Endothelial cell of umbilical vein (primary cell): ENCODE measurements at regions not wholly inside any gene's neighbourhood (a gene's known extent, or its start where the extent isn't known, plus 50 kb on each side); places are given as distances from the start of the nearest gene placed in this dataset.

Experiments used
- BruUV-seq: library from RNA; stranded (reverse); fragments of 400-500 nt; replicated peaks from 2 replicates; lab custom pipeline; 2021; lab: Mats Ljungman, UMichigan
- CTCF ChIA-PET: fragments of 300-600, 350-600 bp; sonication (Branson Sonifier 250); formaldehyde crosslinking; loops from one replicate; lab custom pipeline; 2021; ENCODE audit warnings: antibody characterized with exemption, inconsistent platforms; lab: Charles Lee
- POLR2A ChIA-PET: fragments of 300-600, 350-600 bp; sonication (Branson Sonifier 250); formaldehyde crosslinking; loops from one replicate; lab custom pipeline; 2021; ENCODE audit warnings: antibody characterized with exemption, inconsistent platforms; lab: Charles Lee
- DNase-seq: peaks from one replicate; pipeline ENCODE4 v3.0.0-alpha.2; 2011; ENCODE audit warnings: low read depth, low spot score
- FAIRE-seq: peaks from 2 replicates; lab custom pipeline; 2011; peaks lifted over from hg19 to GRCh38; lab: Jason Lieb, UNC
- H2AFZ ChIP-seq: 2 replicates; pipeline ENCODE4 v1.6.0; 2012; ENCODE audit warnings: low read depth, low read length, control low read depth, inconsistent platforms
- H3K27ac ChIP-seq: 2 replicates; pipeline ENCODE4 v1.5.1; 2011; ENCODE audit warnings: low read depth, mild to moderate bottlenecking, control low read depth, low read length, moderate library complexity; ENCODE audit not compliant: insufficient read depth
- H3K27me3 ChIP-seq, 2 experiments: 2 replicates each; pipeline versions ENCODE4 v1.6.0 to v1.6.1; 2011; ENCODE audit warnings: low read length in 2 of 2, mixed read lengths in 1 of 2; ENCODE audit not compliant: control insufficient read depth in 2 of 2, insufficient read depth in 2 of 2
- H3K36me3 ChIP-seq, 2 experiments: 2 replicates in 1 of 2; 3 replicates in 1 of 2; pipeline ENCODE4 v1.5.1; 2011; ENCODE audit warnings: low read length in 2 of 2, mild to moderate bottlenecking in 1 of 2, moderate library complexity in 1 of 2; ENCODE audit not compliant: control insufficient read depth in 2 of 2, insufficient read depth in 2 of 2; ENCODE audit errors: extremely low read depth in 1 of 2
- H3K4me1 ChIP-seq: 3 replicates; pipeline ENCODE4 v1.5.1; 2011; ENCODE audit warnings: mild to moderate bottlenecking, low read length; ENCODE audit not compliant: control insufficient read depth, insufficient read depth; ENCODE audit errors: extremely low read depth
- H3K4me2 ChIP-seq: 2 replicates; pipeline ENCODE4 v1.6.1; 2011; ENCODE audit warnings: low read length, control low read depth, mixed read lengths; ENCODE audit not compliant: insufficient read depth
- H3K4me3 ChIP-seq, 3 experiments: fragments of 200-600 bp in 1 of 3; sonication (generic), shearing (Covaris generic) in 1 of 3; replicated peaks in 1 of 3; 2 replicates each; pipeline ENCODE4 v1.5.1; 2011 to 2016; ENCODE audit warnings: control low read depth in 3 of 3, low read length in 3 of 3, mild to moderate bottlenecking in 2 of 3, inconsistent platforms in 1 of 3, low read depth in 1 of 3, moderate library complexity in 1 of 3; ENCODE audit not compliant: insufficient read depth in 1 of 3
- H3K79me2 ChIP-seq: 2 replicates; pipeline ENCODE4 v1.6.0; 2012; ENCODE audit warnings: low read length, inconsistent platforms; ENCODE audit not compliant: control insufficient read depth, insufficient read depth
- H3K9ac ChIP-seq: replicated peaks from 2 replicates; pipeline ENCODE3; 2011; ENCODE audit warnings: low read length, control low read depth; ENCODE audit not compliant: insufficient read depth; ENCODE audit errors: extremely low read depth
- H3K9me1 ChIP-seq: replicated peaks from 3 replicates; pipeline ENCODE4 v1.6.0; 2011; ENCODE audit warnings: mild to moderate bottlenecking, low read length; ENCODE audit not compliant: control insufficient read depth, insufficient read depth; ENCODE audit errors: extremely low read depth
- H3K9me3 ChIP-seq: replicated peaks from 2 replicates; pipeline ENCODE4 v1.5.1; 2012; ENCODE audit warnings: low read length, inconsistent platforms; ENCODE audit not compliant: control insufficient read depth, insufficient read depth
- H4K20me1 ChIP-seq: replicated peaks from 2 replicates; pipeline ENCODE3; 2011; ENCODE audit warnings: mild to moderate bottlenecking, low read length; ENCODE audit not compliant: control insufficient read depth, insufficient read depth; ENCODE audit errors: extremely low read depth
- CTCF ChIP-seq, 2 donors: IDR thresholded peaks; 1 replicate in 1 of 2; 2 replicates in 1 of 2; pipeline ENCODE4 v1.5.1; 2011; ENCODE audit warnings: low read length in 2 of 2, mild to moderate bottlenecking in 2 of 2, moderate library complexity in 2 of 2, control low read depth in 1 of 2, inconsistent platforms in 1 of 2, low read depth in 1 of 2; ENCODE audit not compliant: insufficient read depth in 1 of 2; ENCODE audit errors: extremely low read depth in 1 of 2
- EZH2 ChIP-seq: IDR thresholded peaks from 2 replicates; pipeline ENCODE4 v1.6.1; 2012; ENCODE audit warnings: borderline replicate concordance, low read depth, mild to moderate bottlenecking, moderate library complexity, low read length, inconsistent platforms; ENCODE audit not compliant: severe bottlenecking
- FOS ChIP-seq: IDR thresholded peaks from 2 replicates; pipeline ENCODE4 v1.6.1; 2011; ENCODE audit warnings: mild to moderate bottlenecking, low read length, moderate library complexity, borderline replicate concordance; ENCODE audit not compliant: insufficient read depth
- GATA2 ChIP-seq: IDR thresholded peaks from 2 replicates; pipeline ENCODE4 v1.7.0; 2011; ENCODE audit warnings: low read depth, mild to moderate bottlenecking, moderate library complexity, mixed read lengths, low read length; ENCODE audit not compliant: insufficient read length, insufficient read depth
- JUN ChIP-seq: IDR thresholded peaks from 2 replicates; pipeline ENCODE4 v1.6.1; 2011; ENCODE audit warnings: borderline replicate concordance, low read depth; ENCODE audit not compliant: insufficient read length, insufficient read depth
- MAX ChIP-seq: IDR thresholded peaks from 2 replicates; pipeline ENCODE4 v1.6.1; 2011; ENCODE audit not compliant: insufficient read depth, insufficient read length
- POLR2A ChIP-seq: IDR thresholded peaks from 2 replicates; pipeline ENCODE4 v1.6.1; 2012; ENCODE audit warnings: low read depth, mild to moderate bottlenecking, control low read depth, low read length
- POLR2AphosphoS5 ChIP-seq: IDR thresholded peaks from 2 replicates; pipeline ENCODE4 v1.6.1; 2012; ENCODE audit warnings: low read depth, mild to moderate bottlenecking, control low read depth, low read length, moderate library complexity; ENCODE audit not compliant: insufficient read depth
- dilution Hi-C: fragments of 300-500 bp; cut with MboI; formaldehyde crosslinking; loops from one replicate; pipeline ENCODE4 v1.15.0; 2019; ENCODE audit warnings: low sequenced_read_pairs; ENCODE audit not compliant: extremely low pct_ligation_motif_present
- intact Hi-C: fragments of 100-400 bp; cut with micrococcal nuclease; formaldehyde crosslinking; loops from one replicate; pipeline ENCODE4 v1.10.0; 2022

DNA sequence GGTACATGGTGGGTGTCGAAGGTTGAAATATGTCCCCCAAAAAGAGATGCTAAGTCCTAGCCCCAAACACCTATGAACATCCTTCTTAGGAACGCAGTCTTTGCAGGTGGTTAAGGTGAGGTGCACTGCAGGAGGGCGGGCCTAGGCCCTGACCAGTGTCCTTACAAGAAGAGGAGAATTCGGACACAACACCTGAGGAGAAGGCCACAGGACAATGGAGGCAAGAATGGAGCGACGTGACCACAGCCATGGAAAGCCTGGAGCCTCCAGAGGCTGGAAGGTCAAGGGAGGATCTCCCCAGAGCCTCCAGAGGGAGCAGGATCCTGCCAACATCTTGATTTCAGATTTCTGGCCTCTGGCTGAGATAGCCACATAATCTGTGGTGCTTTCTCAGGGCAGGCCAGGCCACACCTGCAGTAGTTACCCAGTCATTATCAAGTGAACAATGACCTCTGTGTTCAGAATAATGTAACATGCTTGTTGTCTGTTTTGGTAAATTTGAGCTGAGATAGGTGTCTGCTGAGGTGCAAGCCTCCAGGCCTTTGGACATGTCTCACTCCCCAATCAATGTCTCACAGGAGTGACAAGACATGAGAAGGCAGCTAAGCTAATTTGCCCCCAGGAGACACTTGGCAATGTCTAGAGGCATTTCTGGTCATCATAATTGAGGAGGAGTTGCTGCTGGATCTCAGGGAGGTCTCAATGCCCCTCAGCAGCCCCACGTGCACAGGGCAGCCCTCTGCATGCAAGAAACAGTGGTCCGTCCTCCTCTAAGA, 498.9 kb downstream of the BRD1 start:
- no peaks in the 10 kb centered on the region for H3K9me3 ChIP-seq
- no peak overlapping the region for H3K27ac ChIP-seq
- POLR2A ChIA-PET: no interaction called here
- H3K9ac ChIP-seq: no peak overlapping the region
- no peak overlapping the region for H2AFZ ChIP-seq
- no peak overlapping the region for H3K4me2 ChIP-seq
- CTCF ChIA-PET: no interaction called here
- no peaks in the 10 kb centered on the region for H4K20me1 ChIP-seq
- FAIRE-seq (no peak), DNase-seq (no peak)
- no peaks in the 10 kb centered on the region for H3K27me3 ChIP-seq
- dilution Hi-C loops (no loop called here), intact Hi-C loops (no loop called here)
- no peaks in the 10 kb centered on the region for H3K79me2 ChIP-seq
- H3K4me3 ChIP-seq: no peak overlapping the region
- BruUV-seq: no TSS peak
- H3K4me1 ChIP-seq: no peaks in the 10 kb centered on the region
- no peaks in the 10 kb centered on the region for H3K9me1 ChIP-seq
- TF ChIP-seq EZH2 (no peak), FOS (no peak), GATA2 (no peak), MAX (no peak), POLR2AphosphoS5 (no peak), CTCF (IDR thresholded peaks at IDR 0.05; ENCODE audit: extremely low read depth in 1 of 2, insufficient read depth in 1 of 2, low read depth in 1 of 2, low read length in 2 of 2) (no peak), JUN (no peak), POLR2A (no peak)
- H3K36me3 ChIP-seq: no peaks in the 10 kb centered on the region
